ENCODE measurements at regions not wholly inside any gene's neighbourhood (a gene's known extent, or its start where the extent isn't known, plus 50 kb on each side); places are given as distances from the start of the nearest gene placed in this dataset.
"Not testable (repeated sequence)": the region's sequence is repeated elsewhere in the genome, so short reads cannot be mapped to it uniquely, and the experiment has no call there.

GRCh38 chr5:1720396-1721110, 79.1 kb downstream of the MRPL36 start:
- no peak for DNase-seq (ENCODE audit: low read depth)
- TF ChIP-seq, protein P1, sequence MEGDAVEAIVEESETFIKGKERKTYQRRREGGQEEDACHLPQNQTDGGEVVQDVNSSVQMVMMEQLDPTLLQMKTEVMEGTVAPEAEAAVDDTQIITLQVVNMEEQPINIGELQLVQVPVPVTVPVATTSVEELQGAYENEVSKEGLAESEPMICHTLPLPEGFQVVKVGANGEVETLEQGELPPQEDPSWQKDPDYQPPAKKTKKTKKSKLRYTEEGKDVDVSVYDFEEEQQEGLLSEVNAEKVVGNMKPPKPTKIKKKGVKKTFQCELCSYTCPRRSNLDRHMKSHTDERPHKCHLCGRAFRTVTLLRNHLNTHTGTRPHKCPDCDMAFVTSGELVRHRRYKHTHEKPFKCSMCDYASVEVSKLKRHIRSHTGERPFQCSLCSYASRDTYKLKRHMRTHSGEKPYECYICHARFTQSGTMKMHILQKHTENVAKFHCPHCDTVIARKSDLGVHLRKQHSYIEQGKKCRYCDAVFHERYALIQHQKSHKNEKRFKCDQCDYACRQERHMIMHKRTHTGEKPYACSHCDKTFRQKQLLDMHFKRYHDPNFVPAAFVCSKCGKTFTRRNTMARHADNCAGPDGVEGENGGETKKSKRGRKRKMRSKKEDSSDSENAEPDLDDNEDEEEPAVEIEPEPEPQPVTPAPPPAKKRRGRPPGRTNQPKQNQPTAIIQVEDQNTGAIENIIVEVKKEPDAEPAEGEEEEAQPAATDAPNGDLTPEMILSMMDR (IDR thresholded peaks at IDR 0.05; ENCODE audit: control insufficient read depth, insufficient read depth, low read depth, low read length, missing control alignments): no peak

DNA sequence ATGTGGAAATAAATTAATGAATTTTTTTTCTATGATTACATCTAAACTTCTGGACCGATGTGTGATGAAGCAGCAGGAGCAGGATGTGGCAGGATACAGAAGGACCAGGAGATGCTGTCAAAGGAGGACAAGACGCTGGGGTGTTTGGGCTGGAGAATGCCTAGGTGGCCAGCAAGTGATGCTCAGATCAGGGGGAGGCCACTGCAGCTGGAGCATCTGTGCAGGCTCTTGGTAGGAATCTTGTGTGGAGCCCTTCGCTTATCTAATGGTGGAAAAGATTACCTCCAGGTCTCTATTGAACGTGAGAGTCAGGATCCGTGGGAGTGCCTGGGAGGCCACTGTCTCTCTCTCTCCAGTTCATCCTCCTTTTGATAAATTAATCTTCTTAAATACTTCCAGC, 79.8 kb downstream of the MRPL36 start:
- no peak overlapping the region for H3K4me3 ChIP-seq (ENCODE audit: control insufficient read depth, low read depth, low read length)
- TF ChIP-seq, protein P1 (IDR thresholded peaks at IDR 0.05; ENCODE audit: control insufficient read depth, insufficient read depth, low read depth, low read length, missing control alignments): no peak
- DNase-seq (ENCODE audit: low read depth): no peak

More at GRCh38 chr5:1720396-1721110, 79.1 kb downstream of the MRPL36 start:
- no peak overlapping the region for H3K4me3 ChIP-seq (ENCODE audit: control insufficient read depth, low read depth, low read length)

DNA sequence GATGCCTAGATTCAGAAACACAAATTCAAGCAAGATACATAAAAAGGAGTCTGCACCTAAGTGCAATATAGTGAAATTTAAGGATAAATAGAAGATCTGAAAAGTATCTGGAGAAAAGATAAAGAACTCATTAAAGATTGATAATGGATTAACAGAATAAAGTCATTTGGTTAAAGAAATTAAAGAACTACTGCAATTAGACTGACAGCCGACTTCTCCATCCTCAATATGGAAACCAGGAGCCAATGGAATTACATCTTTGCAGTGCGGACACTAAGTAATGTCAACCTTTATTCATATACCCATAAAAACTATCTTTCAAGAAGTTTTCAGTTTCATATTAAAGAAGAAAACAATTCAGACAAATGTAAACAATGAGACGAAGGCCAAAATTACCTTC, 81.0 kb downstream of the MRPL36 start:
- no peak for DNase-seq (ENCODE audit: low read depth)
- TF ChIP-seq, protein P1 (IDR thresholded peaks at IDR 0.05; ENCODE audit: control insufficient read depth, insufficient read depth, low read depth, low read length, missing control alignments): no peak
- H3K4me3 ChIP-seq (ENCODE audit: control insufficient read depth, low read depth, low read length): no peak overlapping the region

DNA sequence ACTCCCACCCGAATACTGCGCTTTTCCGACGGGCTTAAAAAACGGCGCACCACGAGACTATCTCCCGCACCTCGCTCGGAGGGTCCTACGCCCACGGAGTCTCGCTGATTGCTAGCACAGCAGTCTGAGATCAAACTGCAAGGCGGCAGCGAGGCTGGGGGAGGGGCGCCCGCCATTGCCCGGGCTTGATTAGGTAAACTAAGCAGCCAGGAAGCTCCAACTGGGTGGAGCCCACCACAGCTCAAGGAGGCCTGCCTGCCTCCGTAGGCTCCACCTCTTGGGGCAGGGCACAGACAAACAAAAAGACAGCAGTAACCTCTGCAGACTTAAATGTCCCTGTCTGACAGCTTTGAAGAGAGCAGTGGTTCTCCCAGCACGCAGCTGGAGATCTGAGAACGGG, 89.5 kb downstream of the MRPL36 start:
- not testable (repeated sequence) for H3K4me3 ChIP-seq (ENCODE audit: control insufficient read depth, low read depth, low read length); DNase-seq (ENCODE audit: low read depth)

DNA sequence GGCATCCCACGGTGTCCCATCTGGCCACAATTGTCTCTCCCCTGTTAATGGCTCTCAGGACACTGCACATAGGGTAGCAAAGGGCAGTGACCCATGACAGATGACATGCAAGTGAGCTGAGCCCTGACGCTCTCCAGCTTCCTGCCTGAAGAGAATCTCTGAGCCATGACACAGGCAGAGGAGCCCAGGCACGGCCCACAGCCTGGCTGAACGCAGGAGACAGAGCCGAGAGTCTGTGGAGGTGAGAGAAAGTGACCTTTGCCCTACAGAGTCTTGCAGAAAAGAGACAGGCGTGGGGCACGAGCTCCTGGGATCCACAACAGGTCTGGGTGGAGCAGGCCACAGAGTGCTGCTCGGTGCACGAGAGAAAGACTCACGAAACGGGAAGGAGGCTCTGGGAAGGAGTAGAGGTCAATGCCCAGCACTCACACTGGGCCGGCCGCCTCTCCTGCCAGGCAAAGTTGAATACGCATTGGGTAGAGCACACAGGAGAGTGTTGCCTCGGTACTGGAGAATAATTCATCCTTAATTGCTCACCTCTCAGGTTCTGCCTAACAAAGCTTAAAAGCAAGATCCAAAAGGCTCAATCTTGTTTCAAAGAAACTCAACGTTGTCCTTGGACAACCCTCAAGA, 90.3 kb downstream of the MRPL36 start:
- TF ChIP-seq, protein P1 (IDR thresholded peaks at IDR 0.05; ENCODE audit: control insufficient read depth, insufficient read depth, low read depth, low read length, missing control alignments): no peak
- no peak for DNase-seq (ENCODE audit: low read depth)
- no peak overlapping the region for H3K4me3 ChIP-seq (ENCODE audit: control insufficient read depth, low read depth, low read length)

DNA sequence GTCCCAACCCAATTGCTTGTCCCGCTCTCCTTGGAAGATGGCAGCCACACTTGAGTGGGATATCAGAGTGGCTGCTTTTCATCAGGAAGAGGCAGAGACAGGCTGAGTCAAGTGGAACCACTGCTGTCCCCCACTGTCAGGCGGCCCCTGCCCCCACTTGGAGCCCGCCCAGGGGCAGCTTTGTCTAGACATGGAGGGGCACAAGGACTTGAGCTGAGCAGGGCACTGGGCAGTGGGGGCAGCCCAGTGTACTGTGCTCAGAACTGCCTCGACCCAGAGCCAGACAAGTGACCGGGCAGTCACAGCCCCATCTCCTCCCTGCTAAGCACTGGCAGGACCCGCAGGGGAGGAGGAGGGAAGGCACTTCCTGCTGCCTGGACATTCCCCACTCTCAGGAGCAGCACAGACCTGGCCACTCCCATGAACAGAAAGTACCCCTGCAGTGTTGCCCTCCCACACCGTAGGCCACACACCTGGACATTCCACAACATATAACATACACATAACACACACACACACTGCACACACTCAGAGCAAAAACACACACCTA, 91.0 kb downstream of the MRPL36 start:
- TF ChIP-seq, protein P1 (IDR thresholded peaks at IDR 0.05; ENCODE audit: control insufficient read depth, insufficient read depth, low read depth, low read length, missing control alignments): no peak
- DNase-seq (ENCODE audit: low read depth): no peak
- H3K4me3 ChIP-seq (ENCODE audit: control insufficient read depth, low read depth, low read length): no peak overlapping the region

GRCh38 chr5:1707467-1707866, 92.2 kb downstream of the MRPL36 start:
- DNase-seq (ENCODE audit: low read depth): no peak
- TF ChIP-seq, protein P1 (IDR thresholded peaks at IDR 0.05; ENCODE audit: control insufficient read depth, insufficient read depth, low read depth, low read length, missing control alignments): no peak
- no peak overlapping the region for H3K4me3 ChIP-seq (ENCODE audit: control insufficient read depth, low read depth, low read length)

All from AG09309 (cell line).